Smooth muscle cell (in vitro differentiated cells): ENCODE measurements at regions not wholly inside any gene's neighbourhood (a gene's known extent, or its start where the extent isn't known, plus 50 kb on each side); places are given as distances from the start of the nearest gene placed in this dataset.

ENCODE experiments used
- DNase-seq: peaks from one replicate; lab custom pipeline; 2025; ENCODE audit not compliant: unreplicated experiment; lab: John Stamatoyannopoulos, UW
- H2AFZ ChIP-seq: fragments of 200-600 bp; sonication (generic); 2 replicates; pipeline ENCODE4 v1.6.0; 2016; ENCODE audit warnings: antibody characterized with exemption, low read depth, mild to moderate bottlenecking
- H3F3A ChIP-seq: fragments of 200-600 bp; sonication (generic); 2 replicates; pipeline ENCODE4 v1.6.0; 2017; ENCODE audit warnings: antibody characterized with exemption, low read depth
- H3K27ac ChIP-seq: fragments of 200-600 bp; sonication (generic); 2 replicates; pipeline ENCODE4 v1.5.1; 2016; ENCODE audit warnings: low read depth, mild to moderate bottlenecking
- H3K27me3 ChIP-seq: fragments of 200-600 bp; sonication (generic); 2 replicates; pipeline ENCODE4 v1.6.1; 2016; ENCODE audit warnings: low read depth, mild to moderate bottlenecking
- H3K36me3 ChIP-seq: fragments of 200-600 bp; sonication (generic); 2 replicates; pipeline ENCODE4 v1.5.1; 2016; ENCODE audit warnings: low read depth
- H3K4me1 ChIP-seq: fragments of 200-600 bp; sonication (generic); 2 replicates; pipeline ENCODE4 v1.5.1; 2016; ENCODE audit warnings: low read depth
- H3K4me2 ChIP-seq: fragments of 200-600 bp; sonication (generic); 2 replicates; pipeline ENCODE4 v1.6.0; 2016; ENCODE audit warnings: mild to moderate bottlenecking
- H3K4me3 ChIP-seq: fragments of 200-600 bp; sonication (generic); 2 replicates; pipeline ENCODE4 v1.5.1; 2016; ENCODE audit warnings: mild to moderate bottlenecking
- H3K79me2 ChIP-seq: fragments of 200-600 bp; sonication (generic); 2 replicates; pipeline ENCODE4 v1.6.0; 2016; ENCODE audit warnings: low read depth, mild to moderate bottlenecking
- H3K9ac ChIP-seq: fragments of 200-600 bp; sonication (generic); 2 replicates; pipeline ENCODE4 v1.6.0; 2016; ENCODE audit warnings: low read depth
- H3K9me3 ChIP-seq: fragments of 200-600 bp; sonication (generic); replicated peaks from 2 replicates; pipeline ENCODE4 v1.5.1; 2016; ENCODE audit warnings: low read depth
- H4K20me1 ChIP-seq: fragments of 200-600 bp; sonication (generic); 2 replicates; pipeline ENCODE4 v1.6.0; 2016; ENCODE audit warnings: low read depth
- CTCF ChIP-seq: fragments of 200-600 bp; sonication (generic); IDR thresholded peaks from 2 replicates; pipeline ENCODE4 v1.5.1; 2017; ENCODE audit warnings: borderline replicate concordance, mild to moderate bottlenecking, antibody characterized with exemption; ENCODE audit not compliant: insufficient read depth, poor library complexity, severe bottlenecking
- WGBS: methylation state at CpG from one replicate; pipeline ENCODE4 v1.1.7; 2016; ENCODE audit warnings: low lambda C conversion rate; 5-methylcytosine and 5-hydroxymethylcytosine counted together

- Histone ChIP-seq H3K9me3 (no peaks in the 10 kb centered on the region), H3K4me3 (no peak overlapping the region), H3K79me2 (no peaks in the 10 kb centered on the region), H2AFZ (no peak overlapping the region), H3K4me1 (no peaks in the 10 kb centered on the region), H3K27me3 (no peaks in the 10 kb centered on the region), H3F3A (no peaks in the 10 kb centered on the region), H3K27ac (no peak overlapping the region), H3K36me3 (no peaks in the 10 kb centered on the region), H4K20me1 (no peaks in the 10 kb centered on the region), H3K9ac (no peak overlapping the region), H3K4me2 (no peak overlapping the region)
- WGBS: 88% methylated on average over 2 of the region's 2 CpGs
- no peak for DNase-seq
- no peak for TF ChIP-seq CTCF
These were observed 782.3 kb downstream of the AMY1C start for GRCh38 chr1:104531990-104532389.

- Histone ChIP-seq H3K4me2 (no peak overlapping the region), H3K79me2 (no peaks in the 10 kb centered on the region), H3K27ac (no peak overlapping the region), H3F3A (no peaks in the 10 kb centered on the region), H2AFZ (no peak overlapping the region), H3K9ac (no peak overlapping the region), H4K20me1 (no peaks in the 10 kb centered on the region), H3K9me3 (no peaks in the 10 kb centered on the region), H3K36me3 (no peaks in the 10 kb centered on the region), H3K4me3 (no peak overlapping the region), H3K27me3 (no peaks in the 10 kb centered on the region), H3K4me1 (no peaks in the 10 kb centered on the region)
- DNase-seq: no peak
- no peak for TF ChIP-seq CTCF
- WGBS: 82% methylated on average over 2 of the region's 2 CpGs
These were observed 824.9 kb downstream of the AMY1C start for GRCh38 chr1:104574620-104575019.

- H3K4me2 ChIP-seq: no peak overlapping the region
- no peaks in the 10 kb centered on the region for H3K36me3 ChIP-seq
- H3K4me3 ChIP-seq: no peak overlapping the region
- no peak overlapping the region for H2AFZ ChIP-seq
- H3K9ac ChIP-seq: no peak overlapping the region
- WGBS: 96% methylated on average over 3 of the region's 3 CpGs
- no peaks in the 10 kb centered on the region for H4K20me1 ChIP-seq
- H3K27ac ChIP-seq: no peak overlapping the region
- H3K27me3 ChIP-seq: no peaks in the 10 kb centered on the region
- TF ChIP-seq CTCF: no peak
- no peak for DNase-seq
- H3K79me2 ChIP-seq: no peaks in the 10 kb centered on the region
- H3F3A ChIP-seq: no peaks in the 10 kb centered on the region
- no peaks in the 10 kb centered on the region for H3K4me1 ChIP-seq
- no peaks in the 10 kb centered on the region for H3K9me3 ChIP-seq
These were observed 843.2 kb downstream of the AMY1C start for GRCh38 chr1:104592926-104593325.

- WGBS: 68% methylated on average over 4 of the region's 4 CpGs
- H3K4me1 ChIP-seq: no peaks in the 10 kb centered on the region
- no peaks in the 10 kb centered on the region for H3F3A ChIP-seq
- H3K36me3 ChIP-seq: no peaks in the 10 kb centered on the region
- no peaks in the 10 kb centered on the region for H3K27me3 ChIP-seq
- H3K9me3 ChIP-seq: no peaks in the 10 kb centered on the region
- H3K4me2 ChIP-seq: no peak overlapping the region
- no peak overlapping the region for H3K9ac ChIP-seq
- H4K20me1 ChIP-seq: no peaks in the 10 kb centered on the region
- TF ChIP-seq CTCF: no peak
- H3K79me2 ChIP-seq: no peaks in the 10 kb centered on the region
- DNase-seq: no peak
- no peak overlapping the region for H2AFZ ChIP-seq
- H3K4me3 ChIP-seq: no peak overlapping the region
- no peak overlapping the region for H3K27ac ChIP-seq
These were observed 843.9 kb downstream of the AMY1C start for GRCh38 chr1:104593413-104594187.
